Thymus (tissue), 11 donors: ENCODE measurements at regions not wholly inside any gene's neighbourhood (a gene's known extent, or its start where the extent isn't known, plus 50 kb on each side); places are given as distances from the start of the nearest gene placed in this dataset.
A peak's percentile ranks its signal among the peaks of the same experiment; 100 is the strongest.

Experiments
- DNase-seq, 9 donors: peaks; one replicate each; pipeline ENCODE4 v3.0.0-alpha.2; 2013; ENCODE audit warnings: low spot score in 9 of 9, low read depth in 6 of 9, missing footprints in 1 of 9
- H3K27ac ChIP-seq, 2 donors: one replicate each; pipeline ENCODE4 v1.5.1; 2013; ENCODE audit warnings: control low read depth in 1 of 2, low read depth in 1 of 2, low read length in 1 of 2, mild to moderate bottlenecking in 1 of 2, moderate library complexity in 1 of 2
- H3K27me3 ChIP-seq, 2 donors: one replicate each; pipeline ENCODE4 v1.5.1; 2013; ENCODE audit warnings: low read length in 1 of 2; ENCODE audit not compliant: control insufficient read depth in 2 of 2, insufficient read depth in 1 of 2
- H3K36me3 ChIP-seq, 2 donors: one replicate each; pipeline ENCODE4 v1.5.1; 2013; ENCODE audit warnings: low read length in 1 of 2, mild to moderate bottlenecking in 1 of 2, moderate library complexity in 1 of 2; ENCODE audit not compliant: control insufficient read depth in 2 of 2, insufficient read depth in 2 of 2
- H3K4me1 ChIP-seq, 2 donors: one replicate each; pipeline ENCODE4 v1.5.1; 2013; ENCODE audit warnings: low read length in 2 of 2; ENCODE audit not compliant: control insufficient read depth in 2 of 2, insufficient read depth in 2 of 2
- H3K4me3 ChIP-seq, 2 donors: one replicate each; pipeline ENCODE4 v1.5.1; 2013; ENCODE audit warnings: low read length in 2 of 2, control low read depth in 1 of 2, mild to moderate bottlenecking in 1 of 2
- H3K9me3 ChIP-seq, 2 donors: one replicate each; pipeline ENCODE4 v1.5.1; 2013; ENCODE audit warnings: low read length in 1 of 2, mild to moderate bottlenecking in 1 of 2; ENCODE audit not compliant: control insufficient read depth in 2 of 2, insufficient read depth in 1 of 2
- WGBS: extraction: QIAGEN DNeasy Blood & Tissue Kit; methylation state at CpG from one replicate; pipeline ENCODE4 v1.1.7; 2013; 5-methylcytosine and 5-hydroxymethylcytosine counted together
- donor health status: healthy.

GRCh38 chr4:180650273-180650672 lies 1592.9 kb upstream of the TENM3 start:
- H3K9me3 ChIP-seq = no peaks in the 10 kb centered on the region
- no peak overlapping the region for H3K4me3 ChIP-seq
- 74% methylated on average over 4 of the region's 4 CpGs for WGBS
- DNase-seq = no peak
- H3K4me1 ChIP-seq = no peaks in the 10 kb centered on the region
- H3K27ac ChIP-seq = no peak overlapping the region
- no peaks in the 10 kb centered on the region for H3K36me3 ChIP-seq
- no peaks in the 10 kb centered on the region for H3K27me3 ChIP-seq

DNA sequence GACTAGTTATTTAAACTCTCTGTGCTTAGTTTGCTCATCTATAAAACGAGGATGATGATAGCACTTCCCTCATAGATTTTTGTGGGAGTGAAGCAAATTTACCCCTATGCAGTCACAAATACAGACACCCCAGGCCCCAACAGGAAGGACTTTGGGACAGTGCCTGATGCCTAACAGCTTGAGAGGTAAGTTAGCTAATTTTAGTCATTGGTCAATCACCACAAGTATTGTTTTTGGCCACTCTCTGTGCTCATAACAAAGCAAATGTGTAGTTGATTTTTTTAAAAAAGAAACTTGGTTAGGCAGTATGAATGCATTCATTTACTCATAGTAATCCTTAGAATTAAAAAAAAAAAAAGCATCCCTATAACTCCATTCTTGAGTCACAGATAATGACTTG lies 1590.7 kb upstream of the TENM3 start:
- DNase-seq = no peak
- Histone ChIP-seq H3K36me3 (no peaks in the 10 kb centered on the region), H3K4me3 (no peak overlapping the region), H3K9me3 (no peaks in the 10 kb centered on the region), H3K4me1 (no peaks in the 10 kb centered on the region), H3K27me3 (no peaks in the 10 kb centered on the region), H3K27ac (no peak overlapping the region)
- WGBS = 86% methylated on average over 1 of the region's 1 CpG

GRCh38 chr4:180655886-180656285 lies 1587.3 kb upstream of the TENM3 start:
- 85% methylated on average over 3 of the region's 3 CpGs for WGBS
- Histone ChIP-seq H3K27ac (no peak overlapping the region), H3K4me3 (no peak overlapping the region), H3K9me3 (no peaks in the 10 kb centered on the region), H3K36me3 (no peaks in the 10 kb centered on the region), H3K4me1 (no peaks in the 10 kb centered on the region), H3K27me3 (no peaks in the 10 kb centered on the region)
- DNase-seq = no peak

GRCh38 chr4:180657881-180658280 lies 1585.3 kb upstream of the TENM3 start:
- H3K36me3 ChIP-seq = no peaks in the 10 kb centered on the region
- H3K27ac ChIP-seq = no peak overlapping the region
- no peaks in the 10 kb centered on the region for H3K9me3 ChIP-seq
- no peak overlapping the region for H3K4me3 ChIP-seq
- WGBS = 92% methylated on average over 7 of the region's 7 CpGs
- DNase-seq = no peak
- H3K4me1 ChIP-seq = no peaks in the 10 kb centered on the region
- H3K27me3 ChIP-seq = no peaks in the 10 kb centered on the region

GRCh38 chr4:180664766-180665368 lies 1578.3 kb upstream of the TENM3 start:
- 20% methylated on average over 5 of the region's 5 CpGs for WGBS
- Histone ChIP-seq H3K4me1 (no peaks in the 10 kb centered on the region), H3K27me3 (no peaks in the 10 kb centered on the region), H3K27ac (no peak overlapping the region), H3K4me3 (no peak overlapping the region), H3K9me3 (no peaks in the 10 kb centered on the region), H3K36me3 (no peaks in the 10 kb centered on the region)
- DNase-seq = peak; percentile 29 to 79 (median 47)

- H3K27ac ChIP-seq = no peak overlapping the region
- H3K4me1 ChIP-seq = no peaks in the 10 kb centered on the region
- no peak overlapping the region for H3K4me3 ChIP-seq
- whole genome bisulfite sequencing = 60% methylated on average over 2 of the region's 2 CpGs
- no peaks in the 10 kb centered on the region for H3K27me3 ChIP-seq
- DNase-seq = no peak
- H3K36me3 ChIP-seq = no peaks in the 10 kb centered on the region
- no peaks in the 10 kb centered on the region for H3K9me3 ChIP-seq
Measured at GRCh38 chr4:180665481-180665880, 1577.7 kb upstream of the TENM3 start.

- Histone ChIP-seq H3K9me3 (no peaks in the 10 kb centered on the region), H3K4me1 (no peaks in the 10 kb centered on the region), H3K27me3 (no peaks in the 10 kb centered on the region), H3K4me3 (no peak overlapping the region), H3K36me3 (no peaks in the 10 kb centered on the region), H3K27ac (no peak overlapping the region)
- DNase-seq = peak in 4 of 9 donors; percentile 2 to 50 (median 10)
- 26% methylated on average over 7 of the region's 7 CpGs for WGBS
Measured at GRCh38 chr4:180665994-180666824, 1577.0 kb upstream of the TENM3 start.

GRCh38 chr4:180668732-180669131 lies 1574.5 kb upstream of the TENM3 start:
- no peaks in the 10 kb centered on the region for H3K36me3 ChIP-seq
- H3K9me3 ChIP-seq = no peaks in the 10 kb centered on the region
- H3K27ac ChIP-seq = no peak overlapping the region
- no peaks in the 10 kb centered on the region for H3K27me3 ChIP-seq
- 93% methylated on average over 14 of the region's 14 CpGs for WGBS
- DNase-seq = no peak
- H3K4me3 ChIP-seq = no peak overlapping the region
- no peaks in the 10 kb centered on the region for H3K4me1 ChIP-seq

DNA sequence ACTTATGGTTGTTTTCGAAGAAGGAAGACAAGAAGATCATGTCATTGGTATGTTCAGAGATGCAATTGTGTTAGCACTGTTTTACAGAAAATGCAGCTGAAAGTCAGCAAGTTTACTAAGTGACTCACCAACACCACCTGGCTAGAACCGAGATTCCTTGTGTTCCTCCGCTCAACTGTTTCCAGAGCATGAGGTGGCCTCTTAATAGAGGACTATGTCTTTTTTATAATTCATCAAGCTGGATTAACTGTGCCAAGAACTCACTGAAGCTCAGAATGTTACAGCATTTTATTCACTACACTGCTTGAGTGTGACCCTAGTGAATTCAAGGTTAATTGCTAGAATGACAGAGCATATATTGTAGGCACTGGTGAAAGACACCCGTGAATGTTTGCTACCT lies 1573.5 kb upstream of the TENM3 start:
- H3K4me1 ChIP-seq = no peaks in the 10 kb centered on the region
- H3K27ac ChIP-seq = no peak overlapping the region
- DNase-seq = no peak
- H3K36me3 ChIP-seq = no peaks in the 10 kb centered on the region
- H3K4me3 ChIP-seq = no peak overlapping the region
- WGBS = 91% methylated on average over 4 of the region's 4 CpGs
- H3K27me3 ChIP-seq = no peaks in the 10 kb centered on the region
- no peaks in the 10 kb centered on the region for H3K9me3 ChIP-seq
